ENCODE measurements at regions not wholly inside any gene's neighbourhood (a gene's known extent, or its start where the extent isn't known, plus 50 kb on each side); places are given as distances from the start of the nearest gene placed in this dataset.
"Not testable (repeated sequence)": the region's sequence is repeated elsewhere in the genome, so short reads cannot be mapped to it uniquely, and the experiment has no call there.

DNA sequence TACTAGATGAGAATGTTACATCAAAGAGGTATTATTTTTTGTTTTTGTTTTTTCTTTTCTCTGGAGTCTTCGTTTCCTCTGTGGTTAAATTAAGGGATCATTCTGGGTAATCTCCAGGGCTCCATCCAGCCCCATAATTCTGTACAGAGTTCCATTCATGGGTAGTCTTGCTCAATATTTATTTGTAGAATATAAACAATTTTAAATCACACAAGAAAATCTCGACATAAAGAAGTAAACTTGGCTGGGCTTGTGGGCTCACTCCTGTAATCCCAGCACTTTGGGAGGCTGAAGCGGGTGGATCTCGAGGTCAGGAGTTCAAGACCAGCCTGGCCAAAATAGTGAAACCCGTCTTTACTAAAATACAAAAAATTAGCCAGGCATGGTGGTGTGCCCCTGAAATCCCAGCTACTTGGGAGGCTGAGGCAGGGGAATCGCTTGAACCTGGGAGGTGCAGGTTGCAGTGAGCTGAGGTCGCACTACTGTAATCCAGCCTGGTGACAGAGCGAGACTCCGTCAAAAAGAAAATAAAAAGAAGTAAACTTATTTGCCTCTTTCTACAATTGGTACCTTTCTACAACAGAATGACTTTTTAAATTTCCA lies 166.8 kb upstream of the TGFBR2 start:
- DNase-seq (ENCODE audit: low spot score), result no peak

DNA sequence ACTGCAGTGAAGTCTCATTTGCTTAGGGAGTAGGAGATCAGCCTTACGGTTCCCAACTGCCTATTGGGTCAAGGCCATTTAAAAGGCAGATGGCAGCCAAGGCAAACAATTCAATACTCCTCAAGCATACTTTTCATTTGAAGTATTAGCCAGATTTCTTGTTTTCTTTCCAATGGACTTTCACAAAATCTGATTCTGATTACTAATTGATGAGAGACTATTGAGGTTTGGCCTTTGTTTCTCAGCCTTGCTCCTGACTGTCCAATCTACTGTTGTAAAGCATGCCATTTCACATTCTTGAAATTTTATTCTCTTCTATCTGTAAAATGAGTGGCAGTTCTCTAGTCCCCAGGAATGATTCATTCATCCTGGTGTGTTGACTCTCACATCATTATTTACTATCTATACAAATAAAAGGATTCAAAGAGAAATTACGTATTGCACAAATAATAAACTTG lies 166.2 kb upstream of the TGFBR2 start:
- DNase-seq (ENCODE audit: low spot score), result no peak

DNA sequence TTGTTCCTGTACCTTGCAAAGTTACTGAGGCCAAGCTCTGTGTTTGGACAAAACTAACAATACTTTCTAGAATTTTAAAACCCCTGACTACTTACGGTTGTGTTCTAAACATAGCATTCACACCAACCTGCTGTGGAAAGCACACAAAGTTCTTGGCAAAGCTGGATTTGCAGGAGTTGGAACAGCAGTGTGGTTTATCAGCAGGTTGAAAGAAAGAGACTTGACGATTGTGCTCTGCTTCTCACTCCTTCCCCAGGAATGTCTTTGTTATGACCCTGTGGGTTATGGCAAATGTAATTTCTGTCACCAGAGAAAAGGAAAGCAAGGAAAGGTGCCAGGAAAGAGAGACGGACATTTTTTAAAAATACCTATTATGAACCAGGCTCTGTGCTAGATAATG lies 165.5 kb upstream of the TGFBR2 start:
- DNase-seq (ENCODE audit: low spot score), result peak; percentile 19

DNA sequence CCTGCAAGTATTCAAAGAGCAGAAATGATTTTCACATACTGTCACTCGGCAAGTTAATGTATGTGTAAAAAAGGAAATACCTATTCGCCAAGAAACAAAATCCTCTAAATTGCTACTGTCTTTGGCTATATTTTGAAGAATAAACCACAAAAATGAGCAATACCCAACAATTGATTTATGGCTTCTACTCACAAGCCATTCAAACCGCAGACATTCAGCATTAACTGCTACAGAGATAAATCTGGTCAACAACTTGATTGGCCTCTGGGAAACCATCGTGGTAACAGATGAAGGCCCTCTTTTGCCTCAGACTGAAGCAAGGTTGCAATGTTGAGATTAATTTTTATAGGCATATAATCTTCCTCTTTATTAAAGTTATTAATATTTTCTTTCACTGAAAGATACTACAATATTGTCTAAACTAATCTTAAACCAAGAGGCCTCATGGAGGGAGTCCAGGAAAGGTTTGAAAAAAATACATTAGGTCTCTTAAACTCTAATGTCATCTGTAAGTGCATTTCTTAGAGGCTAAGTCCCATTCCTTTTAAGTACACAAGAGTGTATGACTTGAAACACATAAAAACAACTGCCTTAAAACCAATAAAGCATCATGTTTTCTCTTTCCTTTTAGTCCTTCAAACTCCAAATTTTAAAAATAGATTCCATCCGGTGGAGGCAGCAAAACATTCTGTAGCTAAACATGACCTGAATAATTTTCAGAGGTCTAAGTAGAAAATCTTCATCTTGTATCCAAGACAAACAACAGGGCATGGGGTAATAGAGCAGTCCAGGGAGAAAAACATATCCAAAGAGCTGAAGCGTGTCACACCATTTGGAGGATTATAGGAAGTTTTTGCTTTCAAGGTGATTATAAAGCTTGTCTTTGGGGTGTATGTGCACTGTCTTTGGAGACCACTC lies 162.4 kb upstream of the TGFBR2 start:
- no peak for DNase-seq (ENCODE audit: low spot score)

DNA sequence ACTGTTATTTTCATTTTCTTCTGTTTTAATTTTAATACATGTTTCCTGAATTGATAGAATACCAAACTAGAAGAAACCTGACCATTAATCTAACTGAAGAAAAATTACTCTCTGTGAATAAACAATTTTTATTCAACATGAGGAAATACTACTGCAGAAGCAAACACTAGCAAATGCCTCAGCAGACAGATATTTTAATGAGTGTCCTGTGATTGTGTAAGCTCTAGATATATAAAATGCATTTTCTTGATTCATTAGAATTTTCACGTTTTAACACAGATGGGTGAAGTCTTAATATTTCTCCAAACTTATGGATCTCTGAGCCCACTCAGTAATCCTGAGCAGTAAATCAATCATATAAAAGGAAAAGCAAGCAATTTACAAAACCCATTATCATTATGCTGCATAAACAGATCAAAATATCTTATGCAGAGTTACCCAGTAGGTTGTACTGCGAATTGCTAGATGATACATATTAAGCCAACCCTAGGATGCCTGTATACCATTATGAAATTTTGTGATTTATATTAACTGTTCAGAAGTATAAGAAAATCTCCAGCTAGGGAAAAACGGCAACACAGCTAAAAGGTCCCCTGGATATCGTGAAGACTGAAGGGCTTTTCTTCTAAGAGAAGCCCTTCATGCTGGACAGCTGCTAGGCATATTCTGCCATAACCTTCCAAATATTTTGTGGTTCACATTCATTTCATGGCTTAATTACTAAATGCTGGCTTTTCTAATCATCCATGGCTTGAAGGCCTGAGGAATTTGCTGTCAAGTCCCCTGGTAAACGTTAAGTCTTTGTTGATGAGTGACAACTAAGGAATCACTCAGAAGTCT lies 157.7 kb upstream of the TGFBR2 start:
- DNase-seq (ENCODE audit: low spot score), result no peak

DNA sequence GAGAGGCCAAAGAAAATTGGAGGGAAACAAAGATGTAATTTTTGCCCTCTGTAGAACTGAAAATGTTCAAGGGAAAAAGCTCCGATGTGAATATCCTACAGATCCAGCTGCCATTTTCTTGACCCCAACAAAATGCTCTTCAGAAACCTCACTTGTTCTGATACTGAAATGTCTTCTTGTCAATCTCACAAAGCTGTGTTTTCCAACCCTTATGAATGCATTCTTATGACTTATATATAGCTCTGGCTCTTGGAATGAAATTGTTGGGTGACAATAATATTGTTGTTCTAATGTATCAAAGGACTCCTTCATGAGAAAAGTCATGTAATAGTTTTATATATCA lies 157.1 kb upstream of the TGFBR2 start:
- peak; percentile 39 for DNase-seq (ENCODE audit: low spot score)

DNA sequence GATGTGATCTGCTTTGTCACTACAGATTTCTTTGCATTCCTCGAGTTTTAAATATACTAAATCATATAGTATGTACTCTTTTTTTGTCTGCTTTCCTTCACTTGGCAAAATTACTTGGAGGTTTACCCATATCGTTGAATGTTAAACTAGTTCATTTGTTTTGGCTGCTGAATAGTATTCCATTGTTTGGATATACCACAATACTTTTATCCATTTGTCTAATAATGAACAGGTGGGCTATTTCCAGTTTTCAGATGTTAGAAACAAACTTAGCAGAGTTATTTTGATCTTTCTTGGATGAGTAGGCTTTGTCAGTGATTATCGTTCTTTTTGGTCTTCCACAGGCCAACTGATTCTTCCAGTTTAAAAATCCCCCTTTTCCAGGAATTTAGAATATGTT lies 154.0 kb upstream of the TGFBR2 start:
- DNase-seq (ENCODE audit: low spot score), result no peak

DNA sequence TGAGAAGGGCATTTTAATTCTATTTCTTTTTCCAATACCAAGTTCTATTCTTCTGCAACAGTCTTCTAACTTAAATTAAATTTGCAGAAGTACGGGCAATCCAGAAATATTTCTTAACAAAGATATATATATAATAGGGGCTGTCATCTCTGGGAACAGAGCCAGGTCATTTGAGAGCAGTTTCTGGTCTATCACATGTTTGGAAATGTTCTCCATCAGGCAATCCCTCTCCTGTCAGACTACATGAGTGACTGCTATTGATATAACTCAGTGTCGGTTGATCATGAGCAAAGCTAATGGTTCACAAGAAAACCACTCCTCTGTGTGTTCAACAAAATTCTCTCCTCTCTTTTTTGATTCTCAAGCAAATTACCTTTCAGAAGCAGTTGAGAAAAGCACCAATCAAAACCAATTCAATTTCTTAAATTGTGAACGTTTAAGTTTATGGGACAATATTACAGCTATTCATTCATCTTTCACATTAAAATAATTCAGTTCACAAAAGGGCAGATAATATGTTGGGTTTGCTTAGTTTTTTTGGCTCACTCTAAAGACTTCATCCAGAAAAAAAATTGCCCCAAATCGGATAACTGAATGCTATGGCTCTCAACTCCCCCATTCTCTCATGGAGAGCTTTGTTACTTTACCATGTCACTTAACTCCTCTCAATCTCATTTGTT lies 152.9 kb upstream of the TGFBR2 start:
- DNase-seq (ENCODE audit: low spot score), result no peak

DNA sequence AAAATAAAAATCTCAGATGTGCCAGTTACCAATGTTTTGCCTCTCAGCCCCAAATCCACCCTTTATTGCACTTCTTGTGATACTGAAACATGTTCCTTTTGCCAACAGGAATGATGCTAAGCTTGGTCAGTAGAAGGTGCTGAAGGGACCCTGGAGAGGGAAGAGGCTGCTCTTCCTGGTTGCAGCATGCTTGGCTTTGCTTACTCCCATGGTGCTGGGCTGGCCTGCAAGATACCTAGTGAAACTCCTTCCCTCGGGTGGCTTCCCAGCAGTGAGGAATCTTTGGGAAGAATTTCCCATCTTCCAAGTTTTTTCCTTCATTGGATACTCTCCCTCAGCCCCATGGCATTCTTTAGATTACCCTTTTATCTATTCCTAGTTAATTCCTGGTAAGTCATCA lies 151.8 kb upstream of the TGFBR2 start:
- no peak for DNase-seq (ENCODE audit: low spot score)

DNA sequence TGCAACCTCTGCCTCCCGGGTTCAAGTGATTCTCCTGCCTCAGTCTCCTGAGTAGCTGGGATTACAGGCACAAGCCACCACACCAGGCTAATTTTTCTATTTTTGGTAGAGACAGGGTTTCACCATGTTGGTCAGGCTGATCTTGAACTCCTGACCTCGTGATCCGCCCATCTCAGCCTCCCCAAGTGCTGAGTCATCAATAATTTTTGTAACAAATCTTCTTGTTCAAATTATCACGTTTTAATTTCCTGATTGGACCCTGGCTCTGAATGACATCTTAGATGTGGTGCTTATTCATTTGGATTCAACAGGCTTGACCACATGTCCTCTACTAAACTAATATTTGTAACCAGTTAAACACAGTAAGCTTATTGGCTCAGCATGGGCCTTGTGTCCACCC lies 151.3 kb upstream of the TGFBR2 start:
- not testable (repeated sequence) for DNase-seq (ENCODE audit: low spot score)

DNA sequence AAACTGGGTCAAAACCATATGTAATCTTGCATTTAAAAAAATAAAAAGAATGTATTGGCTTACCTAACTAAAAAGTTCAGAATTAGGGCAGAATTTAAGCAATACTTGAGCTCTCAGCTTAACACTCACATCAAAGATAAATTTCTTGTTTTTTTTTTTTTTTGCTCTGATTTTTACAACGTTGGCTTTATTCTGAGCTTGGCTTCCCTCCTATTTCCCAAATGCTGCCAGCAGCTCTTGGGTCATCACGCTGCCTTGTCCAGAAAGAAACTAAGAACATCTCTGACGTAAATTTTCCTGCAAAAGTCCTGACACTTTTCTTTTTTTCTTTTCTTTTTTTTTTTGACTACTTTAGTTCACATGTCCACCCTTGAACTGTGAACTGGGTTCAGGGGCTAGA lies 150.6 kb upstream of the TGFBR2 start:
- no peak for DNase-seq (ENCODE audit: low spot score)

DNA sequence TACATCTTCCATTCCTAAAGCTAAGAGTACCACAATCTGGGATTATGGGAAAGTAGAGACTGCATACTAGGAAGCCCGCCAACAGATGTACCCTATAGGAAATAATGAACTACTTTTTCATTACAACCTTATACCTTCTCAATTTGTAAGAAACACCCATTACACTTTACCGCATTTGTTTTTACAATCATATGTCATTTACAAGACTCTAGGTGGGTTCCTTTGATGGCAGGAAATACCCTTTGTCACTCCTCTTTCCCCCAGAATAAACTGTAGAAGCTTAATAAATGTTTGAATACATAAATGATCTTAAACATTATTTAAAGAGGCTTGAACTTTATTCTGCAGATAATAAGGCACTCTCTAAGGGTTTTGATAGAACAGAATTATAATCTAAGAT lies 150.1 kb upstream of the TGFBR2 start:
- no peak for DNase-seq (ENCODE audit: low spot score)

DNA sequence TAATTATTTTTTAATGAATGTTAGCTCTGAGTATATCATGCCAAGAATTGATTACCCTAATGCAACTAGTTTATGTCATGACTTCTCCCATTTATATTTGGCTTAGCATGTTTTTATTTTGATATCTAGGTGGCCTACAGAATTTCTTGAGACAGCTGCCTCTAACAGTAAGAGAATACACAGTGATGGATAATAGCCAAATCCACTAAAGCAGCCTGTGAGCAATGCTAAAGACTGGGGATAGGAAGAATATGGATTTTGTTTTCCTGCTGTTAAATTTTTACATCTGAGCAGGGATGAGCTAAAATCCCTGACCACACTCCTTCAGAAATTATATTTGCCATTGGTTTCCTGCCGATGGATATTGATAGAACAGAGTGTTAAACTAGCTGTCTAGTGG lies 149.3 kb upstream of the TGFBR2 start:
- DNase-seq (ENCODE audit: low spot score), result no peak

DNA sequence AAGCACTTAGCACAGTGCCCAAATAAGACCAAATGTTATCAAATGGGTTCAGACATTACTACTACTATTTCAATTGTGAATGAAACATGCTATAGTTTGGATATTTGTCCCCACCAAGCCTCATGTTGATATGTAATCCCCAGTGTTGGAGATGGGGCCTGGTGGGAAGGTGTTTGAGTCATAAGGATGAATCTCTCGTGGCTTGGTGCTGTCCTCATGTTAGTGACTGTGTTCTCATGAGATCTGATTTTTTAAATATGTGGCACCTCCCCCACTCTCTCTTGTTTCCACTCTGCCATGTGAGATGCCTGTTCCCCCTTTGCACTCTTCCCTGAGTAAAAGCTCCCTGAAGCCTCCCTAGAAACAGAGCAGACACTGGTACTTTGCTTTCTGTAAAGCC lies 148.7 kb upstream of the TGFBR2 start:
- DNase-seq (ENCODE audit: low spot score), result no peak

DNA sequence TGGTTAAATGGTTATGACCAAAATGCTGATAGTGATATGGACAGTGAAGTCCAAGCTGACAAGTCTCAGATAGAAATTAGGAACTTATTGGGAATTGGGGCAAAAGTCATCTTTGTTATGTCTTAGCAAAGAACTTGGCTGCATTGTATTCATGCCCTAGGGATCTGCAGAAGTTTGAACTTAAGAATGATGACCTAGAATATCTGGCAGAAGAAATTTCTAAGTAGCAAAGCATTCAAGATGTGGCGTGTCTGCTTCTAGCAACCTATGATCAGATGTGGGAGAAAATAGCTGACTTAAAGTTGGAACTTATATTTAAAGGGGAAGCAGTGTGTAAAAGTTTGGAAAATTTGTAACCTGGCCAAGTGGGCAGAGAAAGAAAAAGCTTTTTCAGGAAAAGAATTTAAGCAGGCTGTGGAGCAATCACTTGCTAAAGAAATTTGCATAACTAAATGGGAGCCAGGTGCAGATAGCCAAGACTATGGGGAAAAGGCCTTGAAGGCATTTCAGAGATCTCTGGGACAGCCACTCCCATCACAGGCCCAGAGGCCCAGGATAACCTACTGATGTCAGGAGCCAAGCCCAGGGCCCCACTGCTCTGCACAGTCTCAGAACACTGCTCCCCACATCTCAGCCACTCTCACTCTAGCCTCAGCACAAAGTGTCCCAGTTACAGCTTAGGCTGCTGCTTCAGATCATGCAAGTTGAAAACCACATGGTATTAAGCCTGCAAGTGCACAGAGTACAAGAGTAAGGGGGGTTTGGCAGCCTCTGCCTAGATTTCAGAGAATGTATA lies 147.8 kb upstream of the TGFBR2 start:
- DNase-seq (ENCODE audit: low spot score), result no peak

DNA sequence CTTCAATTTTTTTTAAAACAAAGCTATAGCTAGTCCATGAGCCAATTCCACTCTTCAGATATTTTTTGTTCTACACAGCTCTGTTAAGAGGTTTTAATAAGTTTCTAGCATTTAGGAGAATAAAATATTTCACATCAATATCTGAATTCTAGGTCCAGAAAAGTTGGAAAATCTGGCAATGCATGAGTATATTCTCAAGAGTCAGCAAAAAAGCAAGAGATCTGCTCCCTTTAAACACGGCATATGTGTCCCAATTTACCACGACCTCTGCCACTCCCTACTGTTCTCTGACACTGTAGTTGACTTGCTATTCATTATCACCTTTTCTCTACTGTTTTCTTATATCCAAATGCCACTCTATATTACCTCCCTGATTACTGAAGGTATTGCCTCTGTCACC lies 145.1 kb upstream of the TGFBR2 start:
- DNase-seq (ENCODE audit: low spot score), result no peak

DNA sequence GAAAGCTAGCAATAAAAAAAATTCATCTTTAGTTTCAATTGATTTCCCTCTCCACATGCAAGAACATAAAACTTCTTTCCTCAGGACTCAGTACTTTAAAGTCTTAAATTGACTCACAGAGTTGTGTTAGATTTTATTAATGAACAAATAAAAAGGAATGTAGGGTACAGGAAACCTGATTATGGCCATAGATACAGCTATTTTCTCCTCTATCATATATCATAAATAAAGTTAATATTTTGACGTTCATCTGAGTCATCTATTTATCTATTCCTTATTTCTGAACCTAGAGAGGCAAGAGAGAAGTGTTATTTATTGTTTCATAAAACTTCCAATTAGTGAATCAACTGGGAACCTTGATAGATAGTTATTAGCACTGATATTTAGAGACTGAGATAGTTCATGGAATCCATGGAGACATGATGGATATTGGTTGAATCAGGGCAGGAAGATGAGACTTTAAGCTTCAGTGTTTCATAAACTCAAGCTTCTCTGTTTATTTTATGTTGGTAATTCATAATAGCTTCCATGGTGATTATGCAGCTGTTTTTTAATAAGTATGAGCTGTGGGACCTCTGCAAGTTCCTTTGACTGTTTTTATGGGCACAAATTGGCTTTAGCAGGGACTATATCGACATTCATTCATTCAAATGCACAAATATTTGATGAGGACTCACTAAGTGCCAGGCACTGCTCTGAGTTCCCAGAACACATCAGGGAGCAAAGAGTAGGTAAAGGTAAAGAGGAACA lies 143.5 kb upstream of the TGFBR2 start:
- no peak for DNase-seq (ENCODE audit: low spot score)

DNA sequence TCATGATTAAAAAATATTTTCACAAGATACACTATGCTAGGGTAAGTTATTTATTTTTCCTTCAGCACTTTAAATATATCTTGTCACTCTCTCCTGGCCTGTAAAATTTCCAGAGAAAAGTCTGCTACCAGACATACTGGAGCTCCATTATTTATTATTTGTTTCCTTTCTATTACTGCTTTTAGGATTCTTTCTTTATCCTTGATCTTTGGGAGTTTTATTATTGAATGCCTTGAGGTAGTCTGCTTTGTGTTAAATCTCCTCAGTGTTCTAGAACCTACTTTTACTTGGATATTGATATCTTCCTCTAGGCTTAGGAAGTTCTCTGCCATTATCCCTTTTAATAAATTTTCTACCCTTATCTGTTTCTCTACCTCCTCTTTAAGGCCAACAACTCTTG lies 142.0 kb upstream of the TGFBR2 start:
- no peak for DNase-seq (ENCODE audit: low spot score)

DNA sequence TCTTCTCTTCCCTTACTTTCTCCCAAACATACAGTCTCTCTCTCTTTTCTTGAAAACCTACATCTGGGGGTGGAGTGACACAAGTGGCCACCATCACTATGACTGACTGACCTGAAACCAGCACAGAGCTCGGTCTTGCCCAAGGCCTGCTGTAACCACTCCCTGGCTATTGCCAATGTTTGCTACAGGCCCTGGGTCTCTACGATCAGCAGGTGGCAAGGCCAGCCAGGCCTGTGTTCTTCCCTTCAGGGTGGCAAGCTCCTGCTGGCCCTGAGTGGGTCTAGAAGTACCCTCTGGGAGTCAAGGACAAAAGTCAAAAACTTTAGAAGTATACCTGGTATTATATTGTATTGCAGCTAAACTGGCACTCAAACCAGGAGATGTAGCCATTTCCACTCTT lies 140.9 kb upstream of the TGFBR2 start:
- DNase-seq (ENCODE audit: low spot score), result no peak

DNA sequence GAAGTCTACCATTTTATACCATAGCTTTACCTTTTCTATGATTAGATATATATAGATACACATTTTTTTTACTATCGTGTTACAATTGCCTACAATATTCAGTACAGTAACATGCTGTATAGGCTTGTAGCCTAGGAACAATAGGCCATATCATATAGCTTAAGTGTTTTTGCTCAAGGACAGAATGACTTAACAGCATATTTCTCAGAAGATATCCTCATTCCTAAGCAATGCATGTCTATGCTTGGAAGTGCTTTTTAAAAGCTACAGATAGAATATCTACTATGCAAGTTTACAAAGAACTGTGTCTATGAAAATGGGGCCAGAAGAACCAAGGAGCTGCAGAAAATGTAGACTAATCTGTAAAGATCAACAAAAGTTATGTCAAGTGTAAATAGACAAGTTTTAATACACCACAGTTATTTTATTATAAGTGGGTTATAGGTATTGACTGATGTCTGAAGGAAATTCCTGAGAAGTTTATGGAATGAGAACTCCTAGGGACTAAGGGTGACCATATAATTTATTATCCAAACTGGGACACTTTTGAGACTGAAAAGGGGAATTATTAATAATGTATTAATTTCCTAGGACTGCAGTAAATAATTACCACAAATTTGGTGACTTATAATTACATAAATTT lies 138.7 kb upstream of the TGFBR2 start:
- no peak for DNase-seq (ENCODE audit: low spot score)
